SK-N-SH treated with all-trans-retinoic acid at 6 μM for 48 hours (cell line): ENCODE measurements at regions not wholly inside any gene's neighbourhood (a gene's known extent, or its start where the extent isn't known, plus 50 kb on each side); places are given as distances from the start of the nearest gene placed in this dataset.

Experiments used
- ATAC-seq: fragments of 200-7000 bp; cut with Tn5 transposase; 3 replicates; pipeline ENCODE4 v1.9.1; 2020; ENCODE audit warnings: mild to moderate bottlenecking, moderate library complexity
- ARNTL ChIP-seq: fragments of 450-650 bp; formaldehyde crosslinking; IDR thresholded peaks from 2 replicates; pipeline ENCODE4 v1.5.0; 2020; ENCODE audit warnings: low read depth, mild to moderate bottlenecking, moderate library complexity, borderline replicate concordance
- BACH2 ChIP-seq: fragments of 250-450 bp; sonication (Bioruptor Pico); IDR thresholded peaks from 2 replicates; pipeline ENCODE4 v1.9.0; 2021; ENCODE audit warnings: mild to moderate bottlenecking, borderline replicate concordance
- CSDC2 ChIP-seq: fragments of 250-450 bp; sonication (Bioruptor Pico); IDR thresholded peaks from 2 replicates; pipeline ENCODE4 v1.5.0; 2020; ENCODE audit warnings: mild to moderate bottlenecking, moderate library complexity
- ESRRG ChIP-seq: fragments of 250-450 bp; sonication (Bioruptor Pico); IDR thresholded peaks from 2 replicates; pipeline ENCODE4 v1.6.1; 2021; ENCODE audit warnings: mild to moderate bottlenecking
- GLIS3 ChIP-seq: fragments of 250-450 bp; sonication (Bioruptor Pico); IDR thresholded peaks from 2 replicates; pipeline ENCODE4 v1.5.0; 2020; ENCODE audit warnings: mild to moderate bottlenecking, moderate library complexity
- ISL1 ChIP-seq: fragments of 250-450 bp; sonication (Bioruptor Pico); IDR thresholded peaks from 2 replicates; pipeline ENCODE4 v2.1.2; 2022; ENCODE audit warnings: mild to moderate bottlenecking, moderate library complexity
- OSR1 ChIP-seq: fragments of 250-450 bp; sonication (Bioruptor Pico); IDR thresholded peaks from 2 replicates; pipeline ENCODE4 v1.8.0; 2022; ENCODE audit warnings: moderate library complexity, mild to moderate bottlenecking, inconsistent platforms
- RARB ChIP-seq: fragments of 250-450 bp; sonication (Bioruptor Pico); IDR thresholded peaks from 2 replicates; pipeline ENCODE4 v1.8.0; 2021; ENCODE audit warnings: mild to moderate bottlenecking, moderate library complexity
- SNAI2 ChIP-seq: fragments of 250-450 bp; sonication (Bioruptor Pico); IDR thresholded peaks from 2 replicates; pipeline ENCODE4 v1.5.0; 2020; ENCODE audit warnings: mild to moderate bottlenecking, moderate library complexity
- TCF4 ChIP-seq: fragments of 250-450 bp; sonication (Bioruptor Pico); IDR thresholded peaks from 2 replicates; pipeline ENCODE4 v1.8.0; 2021; ENCODE audit warnings: mild to moderate bottlenecking, moderate library complexity, borderline replicate concordance
- TOX ChIP-seq: fragments of 250-450 bp; sonication (Bioruptor Pico); IDR thresholded peaks from 2 replicates; pipeline ENCODE4 v1.8.0; 2021; ENCODE audit warnings: mild to moderate bottlenecking, moderate library complexity, borderline replicate concordance
- TSHZ2 ChIP-seq: fragments of 250-450 bp; sonication (Bioruptor Pico); IDR thresholded peaks from 2 replicates; pipeline ENCODE4 v1.5.0; 2020; ENCODE audit warnings: mild to moderate bottlenecking, moderate library complexity
- ZC3H10 ChIP-seq: fragments of 250-450 bp; sonication (Bioruptor Pico); IDR thresholded peaks from 2 replicates; pipeline ENCODE4 v1.5.1; 2021; ENCODE audit warnings: mild to moderate bottlenecking, moderate library complexity
- ZFP3 ChIP-seq: fragments of 250-450 bp; sonication (Bioruptor Pico); IDR thresholded peaks from 2 replicates; pipeline ENCODE4 v1.5.0; 2020; ENCODE audit warnings: mild to moderate bottlenecking, moderate library complexity
- ZFP30 ChIP-seq: fragments of 450-650 bp; formaldehyde crosslinking; IDR thresholded peaks from 2 replicates; pipeline ENCODE4 v1.5.0; 2022; ENCODE audit warnings: mild to moderate bottlenecking, moderate library complexity
- ZNF565 ChIP-seq: fragments of 450-650 bp; formaldehyde crosslinking; conservative IDR thresholded peaks from 2 replicates; pipeline ENCODE4 v1.5.0; 2020; ENCODE audit warnings: low read depth, mild to moderate bottlenecking, moderate library complexity
- ZNF8 ChIP-seq: fragments of 450-650 bp; formaldehyde crosslinking; IDR thresholded peaks from 2 replicates; pipeline ENCODE4 v1.5.0; 2020; ENCODE audit warnings: mild to moderate bottlenecking, moderate library complexity
- TF ChIP-seq, protein P1 (sequence below): fragments of 250-450 bp; sonication (Bioruptor Pico); IDR thresholded peaks from 2 replicates; pipeline ENCODE4 v1.8.0; 2021; ENCODE audit warnings: low read depth, mild to moderate bottlenecking, moderate library complexity, borderline replicate concordance
- TF ChIP-seq, protein P2 (sequence below): fragments of 250-450 bp; sonication (Bioruptor Pico); IDR thresholded peaks from 2 replicates; pipeline ENCODE4 v1.5.1; 2020; ENCODE audit warnings: low read depth, mild to moderate bottlenecking, moderate library complexity
- TF ChIP-seq, protein P3 (sequence below): fragments of 250-450 bp; sonication (Bioruptor Pico); IDR thresholded peaks from 2 replicates; pipeline ENCODE4 v1.5.1; 2021; ENCODE audit warnings: mild to moderate bottlenecking, moderate library complexity

GRCh38 chr2:52084759-52085158 lies 1052.8 kb upstream of the NRXN1 start (continued):
- TF ChIP-seq, protein P1, sequence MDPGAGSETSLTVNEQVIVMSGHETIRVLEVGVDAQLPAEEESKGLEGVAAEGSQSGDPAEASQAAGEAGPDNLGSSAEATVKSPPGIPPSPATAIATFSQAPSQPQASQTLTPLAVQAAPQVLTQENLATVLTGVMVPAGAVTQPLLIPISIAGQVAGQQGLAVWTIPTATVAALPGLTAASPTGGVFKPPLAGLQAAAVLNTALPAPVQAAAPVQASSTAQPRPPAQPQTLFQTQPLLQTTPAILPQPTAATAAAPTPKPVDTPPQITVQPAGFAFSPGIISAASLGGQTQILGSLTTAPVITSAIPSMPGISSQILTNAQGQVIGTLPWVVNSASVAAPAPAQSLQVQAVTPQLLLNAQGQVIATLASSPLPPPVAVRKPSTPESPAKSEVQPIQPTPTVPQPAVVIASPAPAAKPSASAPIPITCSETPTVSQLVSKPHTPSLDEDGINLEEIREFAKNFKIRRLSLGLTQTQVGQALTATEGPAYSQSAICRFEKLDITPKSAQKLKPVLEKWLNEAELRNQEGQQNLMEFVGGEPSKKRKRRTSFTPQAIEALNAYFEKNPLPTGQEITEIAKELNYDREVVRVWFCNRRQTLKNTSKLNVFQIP (CRISPR knock-in tag): no peak
- no peak for TF ChIP-seq SNAI2 (CRISPR knock-in tag)
- no peak for TF ChIP-seq ZNF565 (CRISPR knock-in tag)
- no peak for TF ChIP-seq ARNTL (CRISPR knock-in tag)
- TF ChIP-seq OSR1 (CRISPR knock-in tag): no peak
- TF ChIP-seq ZFP3 (CRISPR knock-in tag): no peak
- TF ChIP-seq, all 23 proteins: peak for 0

DNA sequence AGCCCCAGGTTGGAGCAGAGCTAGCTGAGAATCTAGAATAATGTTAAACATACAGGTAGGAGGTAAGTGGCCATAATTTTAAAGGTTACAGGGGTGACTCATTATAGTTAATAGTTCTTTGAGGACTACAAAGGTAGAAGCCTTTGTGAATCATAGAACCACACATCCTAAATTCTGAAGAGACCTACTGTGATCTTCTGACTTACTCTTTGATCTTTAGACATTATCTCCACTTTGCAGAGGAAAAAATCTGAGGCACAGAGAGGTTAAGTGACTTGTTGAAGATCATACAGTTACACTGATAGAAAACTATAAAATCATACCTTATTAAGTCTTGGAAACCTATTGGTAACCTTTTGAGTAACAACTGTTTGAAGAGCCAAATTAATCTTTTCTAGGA lies 1051.3 kb upstream of the NRXN1 start:
- ATAC-seq: no peak
- no peak for TF ChIP-seq ZFP30 (CRISPR knock-in tag)
- no peak for TF ChIP-seq ZC3H10 (CRISPR knock-in tag)
- no peak for TF ChIP-seq ISL1
- TF ChIP-seq RARB (CRISPR knock-in tag): no peak
- TF ChIP-seq TOX (CRISPR knock-in tag): no peak
- TF ChIP-seq, protein P1 (CRISPR knock-in tag): no peak
- TF ChIP-seq BACH2: no peak

DNA sequence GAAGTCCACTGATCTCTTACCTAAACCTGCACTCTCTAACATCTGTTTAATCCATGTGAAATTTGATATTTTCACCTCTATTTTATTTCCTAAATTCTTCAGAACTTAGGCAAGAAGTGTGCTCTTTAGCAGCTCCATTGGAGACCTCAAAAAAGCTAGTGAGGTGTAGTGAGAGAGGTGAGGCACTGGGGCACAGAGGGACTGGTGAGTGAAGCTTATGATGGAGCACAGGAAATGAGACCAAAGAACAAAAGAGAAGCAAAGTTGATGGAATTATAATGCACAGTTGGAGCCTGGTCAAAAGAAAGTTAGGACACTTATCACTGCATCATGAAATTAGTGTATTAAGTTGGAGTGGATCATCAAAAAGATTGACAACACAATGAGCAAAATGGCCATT lies 1050.7 kb upstream of the NRXN1 start:
- TF ChIP-seq ZFP30 (CRISPR knock-in tag) (no peak), CSDC2 (CRISPR knock-in tag) (no peak), ZC3H10 (CRISPR knock-in tag) (no peak), TCF4 (CRISPR knock-in tag) (no peak), TSHZ2 (CRISPR knock-in tag) (no peak), ZFP3 (CRISPR knock-in tag) (no peak), ESRRG (CRISPR knock-in tag) (no peak), GLIS3 (CRISPR knock-in tag) (no peak), RARB (CRISPR knock-in tag) (no peak)
- TF ChIP-seq, protein P2, sequence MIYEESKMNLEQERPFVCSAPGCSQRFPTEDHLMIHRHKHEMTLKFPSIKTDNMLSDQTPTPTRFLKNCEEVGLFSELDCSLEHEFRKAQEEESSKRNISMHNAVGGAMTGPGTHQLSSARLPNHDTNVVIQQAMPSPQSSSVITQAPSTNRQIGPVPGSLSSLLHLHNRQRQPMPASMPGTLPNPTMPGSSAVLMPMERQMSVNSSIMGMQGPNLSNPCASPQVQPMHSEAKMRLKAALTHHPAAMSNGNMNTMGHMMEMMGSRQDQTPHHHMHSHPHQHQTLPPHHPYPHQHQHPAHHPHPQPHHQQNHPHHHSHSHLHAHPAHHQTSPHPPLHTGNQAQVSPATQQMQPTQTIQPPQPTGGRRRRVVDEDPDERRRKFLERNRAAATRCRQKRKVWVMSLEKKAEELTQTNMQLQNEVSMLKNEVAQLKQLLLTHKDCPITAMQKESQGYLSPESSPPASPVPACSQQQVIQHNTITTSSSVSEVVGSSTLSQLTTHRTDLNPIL (CRISPR knock-in tag): no peak
- ATAC-seq: no peak

DNA sequence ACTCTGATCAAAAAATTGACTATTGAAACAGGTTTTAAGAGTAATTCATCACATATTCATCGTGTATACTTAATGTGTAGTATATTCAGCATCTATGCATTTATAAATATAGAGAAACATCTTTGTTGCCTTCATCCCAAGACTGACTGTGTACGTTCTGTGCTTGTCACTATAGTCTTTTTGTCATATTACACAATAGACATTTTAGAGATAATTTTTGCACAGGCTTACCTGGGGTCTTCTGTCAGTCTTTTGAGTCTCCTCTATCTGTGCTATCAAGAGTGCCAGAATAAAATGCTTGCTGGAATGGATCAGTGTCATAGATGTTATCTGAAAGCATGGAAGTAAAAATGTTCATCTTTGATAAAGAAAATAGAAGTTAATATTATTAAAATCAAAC lies 1047.7 kb upstream of the NRXN1 start:
- ATAC-seq: no peak
- TF ChIP-seq, protein P1 (CRISPR knock-in tag): no peak
- TF ChIP-seq ZNF8 (CRISPR knock-in tag) (no peak), TSHZ2 (CRISPR knock-in tag) (no peak), CSDC2 (CRISPR knock-in tag) (no peak), OSR1 (CRISPR knock-in tag) (no peak), SNAI2 (CRISPR knock-in tag) (no peak), ZFP3 (CRISPR knock-in tag) (no peak), TOX (CRISPR knock-in tag) (no peak), ARNTL (CRISPR knock-in tag) (no peak)
- TF ChIP-seq, protein P3, sequence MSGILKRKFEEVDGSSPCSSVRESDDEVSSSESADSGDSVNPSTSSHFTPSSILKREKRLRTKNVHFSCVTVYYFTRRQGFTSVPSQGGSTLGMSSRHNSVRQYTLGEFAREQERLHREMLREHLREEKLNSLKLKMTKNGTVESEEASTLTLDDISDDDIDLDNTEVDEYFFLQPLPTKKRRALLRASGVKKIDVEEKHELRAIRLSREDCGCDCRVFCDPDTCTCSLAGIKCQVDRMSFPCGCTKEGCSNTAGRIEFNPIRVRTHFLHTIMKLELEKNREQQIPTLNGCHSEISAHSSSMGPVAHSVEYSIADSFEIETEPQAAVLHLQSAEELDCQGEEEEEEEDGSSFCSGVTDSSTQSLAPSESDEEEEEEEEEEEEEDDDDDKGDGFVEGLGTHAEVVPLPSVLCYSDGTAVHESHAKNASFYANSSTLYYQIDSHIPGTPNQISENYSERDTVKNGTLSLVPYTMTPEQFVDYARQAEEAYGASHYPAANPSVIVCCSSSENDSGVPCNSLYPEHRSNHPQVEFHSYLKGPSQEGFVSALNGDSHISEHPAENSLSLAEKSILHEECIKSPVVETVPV: no peak
